CD14-positive monocyte (primary cell): ENCODE measurements at regions not wholly inside any gene's neighbourhood (a gene's known extent, or its start where the extent isn't known, plus 50 kb on each side); places are given as distances from the start of the nearest gene placed in this dataset.
"Not testable (repeated sequence)": the region's sequence is repeated elsewhere in the genome, so short reads cannot be mapped to it uniquely, and the experiment has no call there.

Experiments
- DNase-seq, 3 donors: peaks; one replicate each; pipeline ENCODE4 v3.0.0-alpha.2; 2011 to 2022
- H2AFZ ChIP-seq: 2 replicates; pipeline ENCODE4 v1.6.0; 2012; ENCODE audit warnings: mild to moderate bottlenecking, low read depth, low read length, inconsistent platforms; ENCODE audit not compliant: insufficient read depth, poor library complexity, severe bottlenecking
- H3K27ac ChIP-seq, 2 donors: 1 replicate in 1 of 2; 2 replicates in 1 of 2; pipeline ENCODE4 v1.5.1; 2012 to 2013; ENCODE audit warnings: low read length in 2 of 2, control low read depth in 1 of 2, inconsistent platforms in 1 of 2, low read depth in 1 of 2, mild to moderate bottlenecking in 1 of 2
- H3K27me3 ChIP-seq, 2 donors: one replicate each; pipeline versions ENCODE4 v1.6.0 to v1.6.1; 2011 to 2013; ENCODE audit warnings: low read length in 2 of 2; ENCODE audit not compliant: control insufficient read depth in 2 of 2, insufficient read depth in 2 of 2
- H3K36me3 ChIP-seq, 2 donors: replicated peaks in 1 of 2; 1 replicate in 1 of 2; 2 replicates in 1 of 2; pipeline versions ENCODE4 v1.5.1 to v1.6.1; 2012 to 2013; ENCODE audit warnings: low read length in 2 of 2, control low read depth in 1 of 2, inconsistent platforms in 1 of 2, mild to moderate bottlenecking in 1 of 2; ENCODE audit not compliant: insufficient read depth in 2 of 2, control insufficient read depth in 1 of 2
- H3K4me1 ChIP-seq, 2 donors: 1 replicate in 1 of 2; 2 replicates in 1 of 2; pipeline versions ENCODE4 v1.5.1 to v1.6.1; 2012 to 2013; ENCODE audit warnings: low read length in 2 of 2, control low read depth in 1 of 2, inconsistent platforms in 1 of 2, mild to moderate bottlenecking in 1 of 2, moderate library complexity in 1 of 2; ENCODE audit not compliant: insufficient read depth in 2 of 2, control insufficient read depth in 1 of 2
- H3K4me2 ChIP-seq: replicated peaks from 2 replicates; pipeline ENCODE3; 2012; ENCODE audit warnings: low read length, moderate library complexity, mild to moderate bottlenecking; ENCODE audit not compliant: poor library complexity, severe bottlenecking; ENCODE audit errors: extremely low read depth
- H3K4me3 ChIP-seq, 3 experiments: fragments of 200-600 bp in 1 of 3; sonication (generic) in 1 of 3; replicated peaks in 1 of 3; 1 replicate in 2 of 3; 2 replicates in 1 of 3; pipeline ENCODE4 v1.5.1; 2011 to 2013; ENCODE audit warnings: low read length in 3 of 3, mild to moderate bottlenecking in 3 of 3, control low read depth in 2 of 3, low read depth in 2 of 3, inconsistent platforms in 1 of 3, moderate library complexity in 1 of 3
- H3K79me2 ChIP-seq: 2 replicates; pipeline ENCODE4 v1.6.0; 2012; ENCODE audit warnings: mild to moderate bottlenecking, control low read depth, inconsistent platforms, low read length, moderate library complexity; ENCODE audit not compliant: insufficient read depth
- H3K9ac ChIP-seq: 2 replicates; pipeline ENCODE4 v1.6.0; 2017; ENCODE audit warnings: low read length, mild to moderate bottlenecking; ENCODE audit not compliant: insufficient read depth, poor library complexity, severe bottlenecking
- H3K9me3 ChIP-seq, 2 donors: replicated peaks in 1 of 2; 1 replicate in 1 of 2; 2 replicates in 1 of 2; pipeline versions ENCODE4 v1.5.1 to v1.6.1; 2012 to 2013; ENCODE audit warnings: low read length in 2 of 2, control low read depth in 1 of 2; ENCODE audit not compliant: control insufficient read depth in 1 of 2, insufficient read depth in 1 of 2
- H4K20me1 ChIP-seq: 2 replicates; pipeline ENCODE4 v1.6.0; 2012; ENCODE audit warnings: mild to moderate bottlenecking, low read length, control low read depth, moderate library complexity; ENCODE audit not compliant: insufficient read depth
- H3K27ac Mint-ChIP-seq, 7 donors: one replicate each; pipeline ENCODE4 v1.8.0; 2020; ENCODE audit warnings: mild to moderate bottlenecking in 7 of 7, mixed read lengths in 7 of 7, moderate library complexity in 6 of 7, inconsistent platforms in 2 of 7
- H3K27me3 Mint-ChIP-seq, 3 donors: one replicate each; pipeline ENCODE4 v1.8.0; 2021 to 2022; ENCODE audit warnings: low read depth in 3 of 3, mild to moderate bottlenecking in 3 of 3, mixed read lengths in 3 of 3, moderate library complexity in 3 of 3, inconsistent platforms in 1 of 3
- H3K36me3 Mint-ChIP-seq, 2 donors: one replicate each; pipeline ENCODE4 v1.8.0; 2020; ENCODE audit warnings: mixed read lengths in 2 of 2, inconsistent platforms in 1 of 2, mild to moderate bottlenecking in 1 of 2
- H3K4me1 Mint-ChIP-seq: one replicate; pipeline ENCODE4 v1.8.0; 2020; ENCODE audit warnings: mild to moderate bottlenecking, mixed read lengths
- H3K4me3 Mint-ChIP-seq, 2 donors: one replicate each; pipeline ENCODE4 v1.8.0; 2020; ENCODE audit warnings: mild to moderate bottlenecking in 2 of 2, mixed read lengths in 2 of 2, moderate library complexity in 1 of 2
- H3K9me3 Mint-ChIP-seq, 7 donors: one replicate each; pipeline ENCODE4 v1.8.0; 2020 to 2022; ENCODE audit warnings: mixed read lengths in 7 of 7, mild to moderate bottlenecking in 6 of 7, moderate library complexity in 6 of 7, inconsistent platforms in 2 of 7
- CTCF ChIP-seq: fragments of 200-600 bp; IDR thresholded peaks from one replicate; pipeline ENCODE4 v1.8.0; 2022; ENCODE audit warnings: antibody characterized with exemption, mild to moderate bottlenecking
- WGBS: methylation state at CpG from one replicate; pipeline ENCODE4 v1.1.5; 2013; ENCODE audit warnings: missing lambda C conversion rate; ENCODE audit not compliant: insufficient coverage; 5-methylcytosine and 5-hydroxymethylcytosine counted together
- intact Hi-C, 2 donors: fragments of 100-400 bp; cut with micrococcal nuclease; formaldehyde crosslinking; loops; one replicate each; pipeline versions ENCODE4 v1.15.0 to v1.15.1; 2023

GRCh38 chr6:1477432-1478090, 88.2 kb downstream of the FOXF2 start:
- Mint-ChIP-seq H3K36me3 (no peaks in the 10 kb centered on the region), H3K9me3 (peaks cover 0 to 2% (median 0%) of the 10 kb centered on the region in 7 donors), H3K4me3 (no peak overlapping the region), H3K4me1 (peaks cover 3% of the 10 kb centered on the region), H3K27ac (no peak overlapping the region), H3K27me3 (peaks cover 4 to 7% (median 4%) of the 10 kb centered on the region in 3 donors)
- no peaks in the 10 kb centered on the region for H3K36me3 ChIP-seq
- 100% methylated on average over 4 of the region's 11 CpGs for WGBS
- no peak for TF ChIP-seq CTCF
- H3K27me3 ChIP-seq, result no peaks in the 10 kb centered on the region
- H3K79me2 ChIP-seq, result no peaks in the 10 kb centered on the region
- no peak overlapping the region for H3K27ac ChIP-seq
- H3K4me3 ChIP-seq, result no peak overlapping the region
- H3K4me2 ChIP-seq, result no peak overlapping the region
- no peaks in the 10 kb centered on the region for H4K20me1 ChIP-seq
- H2AFZ ChIP-seq, result no peak overlapping the region
- DNase-seq, result no peak
- no peaks in the 10 kb centered on the region for H3K4me1 ChIP-seq
- no peak overlapping the region for H3K9ac ChIP-seq
- intact Hi-C loops, result no loop called here
- no peaks in the 10 kb centered on the region for H3K9me3 ChIP-seq

- H3K4me1 ChIP-seq, H3K4me3 ChIP-seq, intact Hi-C loops, H3K27ac ChIP-seq, H4K20me1 ChIP-seq, H3K27me3 Mint-ChIP-seq, H3K4me1 Mint-ChIP-seq, H3K9me3 ChIP-seq, H3K79me2 ChIP-seq, H3K27me3 ChIP-seq, H2AFZ ChIP-seq, DNase-seq, H3K27ac Mint-ChIP-seq, H3K36me3 Mint-ChIP-seq, H3K9ac ChIP-seq, H3K36me3 ChIP-seq, H3K4me2 ChIP-seq, H3K9me3 Mint-ChIP-seq, H3K4me3 Mint-ChIP-seq: not testable (repeated sequence)
- WGBS, result 75% methylated on average over 3 of the region's 4 CpGs
These were observed 88.9 kb downstream of the FOXF2 start for GRCh38 chr6:1478163-1478826.
